ENCODE measurements at regions not wholly inside any gene's neighbourhood (a gene's known extent, or its start where the extent isn't known, plus 50 kb on each side); places are given as distances from the start of the nearest gene placed in this dataset.
A peak's percentile ranks its signal among the peaks of the same experiment; 100 is the strongest.

GRCh38 chr13:60655256-60655655 lies 258.2 kb downstream of the TDRD3 start:
- no peak for TF ChIP-seq CTCF (IDR thresholded peaks at IDR 0.05; ENCODE audit: low read depth, low read length, missing control alignments)

GRCh38 chr13:60654415-60654814 lies 257.4 kb downstream of the TDRD3 start:
- peak; percentile 21 for TF ChIP-seq CTCF (IDR thresholded peaks at IDR 0.05; ENCODE audit: low read depth, low read length, missing control alignments)
- H3K4me3 ChIP-seq (ENCODE audit: low read depth, low read length) = no peak overlapping the region
- no peak for DNase-seq (ENCODE audit: low read depth)

More at GRCh38 chr13:60655256-60655655, 258.2 kb downstream of the TDRD3 start:
- no peak for DNase-seq (ENCODE audit: low read depth)
- H3K4me3 ChIP-seq (ENCODE audit: low read depth, low read length) = no peak overlapping the region

- no peak overlapping the region for H3K4me3 ChIP-seq (ENCODE audit: low read depth, low read length)
- no peak for DNase-seq (ENCODE audit: low read depth)
- TF ChIP-seq CTCF (IDR thresholded peaks at IDR 0.05; ENCODE audit: low read depth, low read length, missing control alignments) = no peak
These were observed 250.5 kb downstream of the TDRD3 start for GRCh38 chr13:60647547-60647946.

GRCh38 chr13:60646620-60647019 lies 249.6 kb downstream of the TDRD3 start:
- DNase-seq (ENCODE audit: low read depth) = no peak
- no peak for TF ChIP-seq CTCF (IDR thresholded peaks at IDR 0.05; ENCODE audit: low read depth, low read length, missing control alignments)
- H3K4me3 ChIP-seq (ENCODE audit: low read depth, low read length) = no peak overlapping the region

GRCh38 chr13:60645676-60646075 lies 248.7 kb downstream of the TDRD3 start:
- no peak for DNase-seq (ENCODE audit: low read depth)
- TF ChIP-seq CTCF (IDR thresholded peaks at IDR 0.05; ENCODE audit: low read depth, low read length, missing control alignments) = no peak

GRCh38 chr13:60642552-60642951 lies 245.5 kb downstream of the TDRD3 start:
- TF ChIP-seq CTCF (IDR thresholded peaks at IDR 0.05; ENCODE audit: low read depth, low read length, missing control alignments) = no peak
- H3K4me3 ChIP-seq (ENCODE audit: low read depth, low read length) = no peak overlapping the region
- no peak for DNase-seq (ENCODE audit: low read depth)

More at GRCh38 chr13:60645676-60646075, 248.7 kb downstream of the TDRD3 start:
- H3K4me3 ChIP-seq (ENCODE audit: low read depth, low read length) = no peak overlapping the region

GRCh38 chr13:60629158-60629557 lies 232.1 kb downstream of the TDRD3 start:
- DNase-seq (ENCODE audit: low read depth) = no peak
- no peak overlapping the region for H3K4me3 ChIP-seq (ENCODE audit: low read depth, low read length)
- TF ChIP-seq CTCF (IDR thresholded peaks at IDR 0.05; ENCODE audit: low read depth, low read length, missing control alignments) = no peak
